ENCODE measurements at regions not wholly inside any gene's neighbourhood (a gene's known extent, or its start where the extent isn't known, plus 50 kb on each side); places are given as distances from the start of the nearest gene placed in this dataset.

DNA sequence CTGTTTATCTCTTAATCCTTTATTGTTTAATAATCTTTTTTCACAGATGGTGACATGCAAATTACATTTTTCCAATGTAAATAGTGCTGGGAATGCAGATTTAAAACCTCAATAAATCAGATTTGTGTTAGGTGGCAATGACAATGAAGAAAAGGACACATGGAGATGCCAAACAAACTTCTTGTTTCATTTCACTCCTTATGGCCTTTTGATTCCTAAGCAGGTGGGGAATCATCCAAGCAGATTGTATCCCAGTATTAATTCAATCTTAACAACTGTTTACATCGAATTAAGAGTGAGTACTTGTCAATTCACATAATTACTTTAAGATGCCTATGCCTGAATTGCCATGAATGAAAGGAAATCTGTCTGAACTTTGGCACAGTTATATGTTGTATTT lies 98.9 kb upstream of the RGS18 start:
- TF ChIP-seq, protein P1, sequence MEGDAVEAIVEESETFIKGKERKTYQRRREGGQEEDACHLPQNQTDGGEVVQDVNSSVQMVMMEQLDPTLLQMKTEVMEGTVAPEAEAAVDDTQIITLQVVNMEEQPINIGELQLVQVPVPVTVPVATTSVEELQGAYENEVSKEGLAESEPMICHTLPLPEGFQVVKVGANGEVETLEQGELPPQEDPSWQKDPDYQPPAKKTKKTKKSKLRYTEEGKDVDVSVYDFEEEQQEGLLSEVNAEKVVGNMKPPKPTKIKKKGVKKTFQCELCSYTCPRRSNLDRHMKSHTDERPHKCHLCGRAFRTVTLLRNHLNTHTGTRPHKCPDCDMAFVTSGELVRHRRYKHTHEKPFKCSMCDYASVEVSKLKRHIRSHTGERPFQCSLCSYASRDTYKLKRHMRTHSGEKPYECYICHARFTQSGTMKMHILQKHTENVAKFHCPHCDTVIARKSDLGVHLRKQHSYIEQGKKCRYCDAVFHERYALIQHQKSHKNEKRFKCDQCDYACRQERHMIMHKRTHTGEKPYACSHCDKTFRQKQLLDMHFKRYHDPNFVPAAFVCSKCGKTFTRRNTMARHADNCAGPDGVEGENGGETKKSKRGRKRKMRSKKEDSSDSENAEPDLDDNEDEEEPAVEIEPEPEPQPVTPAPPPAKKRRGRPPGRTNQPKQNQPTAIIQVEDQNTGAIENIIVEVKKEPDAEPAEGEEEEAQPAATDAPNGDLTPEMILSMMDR (IDR thresholded peaks at IDR 0.05): no peak
- no peak for TF ChIP-seq POLR2A (IDR thresholded peaks at IDR 0.05)
